ENCODE measurements at regions not wholly inside any gene's neighbourhood (a gene's known extent, or its start where the extent isn't known, plus 50 kb on each side); places are given as distances from the start of the nearest gene placed in this dataset.

DNA sequence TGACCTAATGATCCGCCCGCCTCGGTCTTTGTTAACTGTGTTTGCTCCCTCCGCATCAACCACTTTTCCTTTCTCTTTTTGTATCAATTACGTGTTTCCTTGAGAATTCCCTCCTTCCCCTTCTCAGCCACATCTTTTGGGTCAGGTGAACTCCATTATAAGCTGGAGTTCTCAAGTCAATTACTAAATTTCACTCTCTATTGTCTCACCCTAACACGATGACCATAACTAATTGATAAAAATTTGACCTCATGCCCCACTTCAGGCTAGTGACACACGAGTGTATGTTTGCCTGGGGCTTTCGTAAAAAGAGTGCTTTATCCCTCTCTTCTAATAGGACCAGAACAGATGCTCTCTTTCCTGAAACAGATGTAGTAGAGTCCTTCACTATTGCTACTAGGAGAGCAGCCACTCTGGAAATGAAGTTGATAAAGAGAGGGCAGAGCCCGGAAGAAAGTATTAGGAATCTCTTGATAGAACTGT lies 403.6 kb upstream of the ANXA10 start:
- in situ Hi-C loops (cut with HindIII; ENCODE audit: low pct_unique_long_range_greater_than_20kb, low sequenced_read_pairs) = no loop called here
- DNase-seq (ENCODE audit: low read depth, low spot score) (no peak), ATAC-seq (peak; percentile 42; the same call in 1 of the 2 replicates)
- TF ChIP-seq TCF7L2 (IDR thresholded peaks at IDR 0.05; ENCODE audit: low read depth, low read length) (no peak), POLR2AphosphoS5 (IDR thresholded peaks at IDR 0.05; ENCODE audit: low read depth, low read length) (no peak), SIN3A (IDR thresholded peaks at IDR 0.05; ENCODE audit: borderline replicate concordance, insufficient read depth, low read depth, low read length) (no peak)
- TF ChIP-seq, protein P1, sequence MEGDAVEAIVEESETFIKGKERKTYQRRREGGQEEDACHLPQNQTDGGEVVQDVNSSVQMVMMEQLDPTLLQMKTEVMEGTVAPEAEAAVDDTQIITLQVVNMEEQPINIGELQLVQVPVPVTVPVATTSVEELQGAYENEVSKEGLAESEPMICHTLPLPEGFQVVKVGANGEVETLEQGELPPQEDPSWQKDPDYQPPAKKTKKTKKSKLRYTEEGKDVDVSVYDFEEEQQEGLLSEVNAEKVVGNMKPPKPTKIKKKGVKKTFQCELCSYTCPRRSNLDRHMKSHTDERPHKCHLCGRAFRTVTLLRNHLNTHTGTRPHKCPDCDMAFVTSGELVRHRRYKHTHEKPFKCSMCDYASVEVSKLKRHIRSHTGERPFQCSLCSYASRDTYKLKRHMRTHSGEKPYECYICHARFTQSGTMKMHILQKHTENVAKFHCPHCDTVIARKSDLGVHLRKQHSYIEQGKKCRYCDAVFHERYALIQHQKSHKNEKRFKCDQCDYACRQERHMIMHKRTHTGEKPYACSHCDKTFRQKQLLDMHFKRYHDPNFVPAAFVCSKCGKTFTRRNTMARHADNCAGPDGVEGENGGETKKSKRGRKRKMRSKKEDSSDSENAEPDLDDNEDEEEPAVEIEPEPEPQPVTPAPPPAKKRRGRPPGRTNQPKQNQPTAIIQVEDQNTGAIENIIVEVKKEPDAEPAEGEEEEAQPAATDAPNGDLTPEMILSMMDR (IDR thresholded peaks at IDR 0.05) = no peak
- TF ChIP-seq, protein P2, sequence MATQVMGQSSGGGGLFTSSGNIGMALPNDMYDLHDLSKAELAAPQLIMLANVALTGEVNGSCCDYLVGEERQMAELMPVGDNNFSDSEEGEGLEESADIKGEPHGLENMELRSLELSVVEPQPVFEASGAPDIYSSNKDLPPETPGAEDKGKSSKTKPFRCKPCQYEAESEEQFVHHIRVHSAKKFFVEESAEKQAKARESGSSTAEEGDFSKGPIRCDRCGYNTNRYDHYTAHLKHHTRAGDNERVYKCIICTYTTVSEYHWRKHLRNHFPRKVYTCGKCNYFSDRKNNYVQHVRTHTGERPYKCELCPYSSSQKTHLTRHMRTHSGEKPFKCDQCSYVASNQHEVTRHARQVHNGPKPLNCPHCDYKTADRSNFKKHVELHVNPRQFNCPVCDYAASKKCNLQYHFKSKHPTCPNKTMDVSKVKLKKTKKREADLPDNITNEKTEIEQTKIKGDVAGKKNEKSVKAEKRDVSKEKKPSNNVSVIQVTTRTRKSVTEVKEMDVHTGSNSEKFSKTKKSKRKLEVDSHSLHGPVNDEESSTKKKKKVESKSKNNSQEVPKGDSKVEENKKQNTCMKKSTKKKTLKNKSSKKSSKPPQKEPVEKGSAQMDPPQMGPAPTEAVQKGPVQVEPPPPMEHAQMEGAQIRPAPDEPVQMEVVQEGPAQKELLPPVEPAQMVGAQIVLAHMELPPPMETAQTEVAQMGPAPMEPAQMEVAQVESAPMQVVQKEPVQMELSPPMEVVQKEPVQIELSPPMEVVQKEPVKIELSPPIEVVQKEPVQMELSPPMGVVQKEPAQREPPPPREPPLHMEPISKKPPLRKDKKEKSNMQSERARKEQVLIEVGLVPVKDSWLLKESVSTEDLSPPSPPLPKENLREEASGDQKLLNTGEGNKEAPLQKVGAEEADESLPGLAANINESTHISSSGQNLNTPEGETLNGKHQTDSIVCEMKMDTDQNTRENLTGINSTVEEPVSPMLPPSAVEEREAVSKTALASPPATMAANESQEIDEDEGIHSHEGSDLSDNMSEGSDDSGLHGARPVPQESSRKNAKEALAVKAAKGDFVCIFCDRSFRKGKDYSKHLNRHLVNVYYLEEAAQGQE (IDR thresholded peaks at IDR 0.05; ENCODE audit: insufficient read depth in 1 of 2, low read depth in 2 of 2, low read length in 1 of 2) = no peak
- intact Hi-C loops (cut with micrococcal nuclease; ENCODE audit: unreplicated experiment) = no loop called here
- CTCF ChIA-PET = no interaction called here
- no peaks in the 10 kb centered on the region for H3K9me3 ChIP-seq (ENCODE audit: control insufficient read depth, insufficient read depth, low read depth, low read length)
- peak overlapping the region; percentile 44 to 56 for H3K4me3 ChIP-seq (ENCODE audit: low read depth in 2 of 2, low read length in 2 of 2)
- 0 out of 2 replicates have a peak overlapping the region, but pooled peaks have one; percentile 23 for H3K27ac ChIP-seq (ENCODE audit: low read length)
- no TSS peak for BruUV-seq (replicated peaks)
- H3K27me3 ChIP-seq (ENCODE audit: control insufficient read depth, insufficient read depth, low read length) = no peaks in the 10 kb centered on the region
- H3K4me1 ChIP-seq (ENCODE audit: control insufficient read depth, insufficient read depth, low read length) = no peaks in the 10 kb centered on the region
- POLR2A ChIA-PET = interaction anchor here (0.7 kb wide), 1 partner anchor 17 kb away, joined by 8 read pairs; no protein-coding TSS in a partner anchor
- no peaks in the 10 kb centered on the region for H3K36me3 ChIP-seq (ENCODE audit: control insufficient read depth, insufficient read depth, low read length)

DNA sequence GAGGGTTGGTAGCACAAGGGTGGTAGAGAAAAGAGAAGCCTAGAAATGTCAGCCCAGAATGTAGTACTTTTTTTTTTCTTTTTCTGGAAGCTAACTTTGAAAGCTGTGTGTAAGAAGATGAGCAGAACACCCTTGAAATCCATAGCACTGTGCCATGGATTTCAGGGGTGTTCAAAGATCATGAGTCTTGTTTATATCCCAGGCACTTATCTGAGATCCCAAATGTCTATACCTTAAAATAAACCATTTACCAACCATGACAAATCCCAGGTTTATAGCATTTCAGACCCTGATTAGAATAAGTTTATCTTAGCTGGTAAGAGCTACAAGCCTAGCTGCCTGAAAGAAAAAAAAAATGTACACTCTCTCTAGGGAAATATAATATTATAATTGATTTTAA lies 389.9 kb upstream of the ANXA10 start:
- ATAC-seq (no peak), DNase-seq (ENCODE audit: low read depth, low spot score) (no peak)
- no peak for TF ChIP-seq SIN3A (IDR thresholded peaks at IDR 0.05; ENCODE audit: borderline replicate concordance, insufficient read depth, low read depth, low read length)
- TF ChIP-seq POLR2AphosphoS5 (IDR thresholded peaks at IDR 0.05; ENCODE audit: low read depth, low read length) = no peak
- TF ChIP-seq, protein P2 (IDR thresholded peaks at IDR 0.05; ENCODE audit: insufficient read depth in 1 of 2, low read depth in 2 of 2, low read length in 1 of 2) = no peak
- TF ChIP-seq, protein P1 (IDR thresholded peaks at IDR 0.05) = no peak
- TF ChIP-seq TCF7L2 (IDR thresholded peaks at IDR 0.05; ENCODE audit: low read depth, low read length) = no peak
- ChIA-PET POLR2A (no interaction called here), CTCF (no interaction called here)
- intact Hi-C loops (cut with micrococcal nuclease; ENCODE audit: unreplicated experiment) (no loop called here), in situ Hi-C loops (cut with HindIII; ENCODE audit: low pct_unique_long_range_greater_than_20kb, low sequenced_read_pairs) (no loop called here)
- Histone ChIP-seq H3K27ac (ENCODE audit: low read length) (no peak overlapping the region), H3K4me3 (ENCODE audit: low read depth in 2 of 2, low read length in 2 of 2) (no peak overlapping the region), H3K36me3 (ENCODE audit: control insufficient read depth, insufficient read depth, low read length) (no peaks in the 10 kb centered on the region), H3K4me1 (ENCODE audit: control insufficient read depth, insufficient read depth, low read length) (no peaks in the 10 kb centered on the region), H3K9me3 (ENCODE audit: control insufficient read depth, insufficient read depth, low read depth, low read length) (no peaks in the 10 kb centered on the region), H3K27me3 (ENCODE audit: control insufficient read depth, insufficient read depth, low read length) (no peaks in the 10 kb centered on the region)
- BruUV-seq (replicated peaks) = no TSS peak

Measured in Panc1 (cell line).